ENCODE measurements at regions not wholly inside any gene's neighbourhood (a gene's known extent, or its start where the extent isn't known, plus 50 kb on each side); places are given as distances from the start of the nearest gene placed in this dataset.

GRCh38 chr2:120592084-120592483 is 143.6 kb upstream of the GLI2 start:
- TF ChIP-seq CTCF (IDR thresholded peaks at IDR 0.05) (no peak), EZH2 (IDR thresholded peaks at IDR 0.05; ENCODE audit: borderline replicate concordance, insufficient read depth, low read depth, low read length, poor library complexity, severe bottlenecking) (no peak)

Measured in B cell (primary cell).